GM04504 (cell line): ENCODE measurements at regions not wholly inside any gene's neighbourhood (a gene's known extent, or its start where the extent isn't known, plus 50 kb on each side); places are given as distances from the start of the nearest gene placed in this dataset.
"Not testable (repeated sequence)": the region's sequence is repeated elsewhere in the genome, so short reads cannot be mapped to it uniquely, and the experiment has no call there.

ENCODE experiments used
- DNase-seq: peaks from one replicate; pipeline ENCODE4 v3.0.0-alpha.2; 2012; ENCODE audit warnings: low read depth

DNA sequence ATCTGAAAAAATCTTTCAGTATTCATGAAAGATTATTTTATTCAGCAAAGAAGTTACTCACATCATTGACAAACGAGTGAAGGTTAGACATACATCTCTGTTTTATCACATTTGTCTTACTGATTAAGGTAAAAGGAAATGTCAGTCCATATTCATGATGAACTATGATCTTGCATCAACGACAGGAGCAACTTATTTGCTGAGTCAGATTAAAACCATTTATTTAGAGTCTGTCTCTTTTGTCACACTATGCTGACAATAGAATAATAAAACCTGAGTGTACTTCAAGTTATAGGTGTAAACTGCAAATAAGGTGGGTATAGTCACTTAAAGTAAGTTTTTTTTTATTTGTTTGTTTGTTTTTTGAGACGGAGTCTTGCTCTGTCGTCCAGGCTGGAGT is 216.5 kb upstream of the SEMA3C start:
- DNase-seq, result no peak

DNA sequence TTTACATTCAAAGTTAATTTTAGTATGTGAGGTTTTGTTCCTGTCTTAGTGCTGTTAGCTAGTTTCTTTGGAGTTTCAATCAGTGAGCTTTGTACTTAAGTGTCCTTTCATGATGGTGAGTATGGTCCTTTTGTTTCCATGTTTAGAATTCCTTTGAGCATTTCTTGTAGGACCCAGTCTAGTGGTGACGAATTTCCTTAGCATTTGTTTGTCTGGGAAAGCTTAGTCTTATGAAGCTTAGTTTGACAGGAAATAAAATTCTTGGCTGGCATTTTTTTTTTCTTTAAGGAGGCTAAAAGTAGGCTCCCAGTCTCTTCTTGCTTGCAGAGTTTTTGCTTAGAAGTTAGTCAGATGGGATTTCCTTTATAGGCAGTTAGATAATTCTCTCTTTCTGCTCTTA is 209.2 kb upstream of the SEMA3C start:
- DNase-seq, result no peak

DNA sequence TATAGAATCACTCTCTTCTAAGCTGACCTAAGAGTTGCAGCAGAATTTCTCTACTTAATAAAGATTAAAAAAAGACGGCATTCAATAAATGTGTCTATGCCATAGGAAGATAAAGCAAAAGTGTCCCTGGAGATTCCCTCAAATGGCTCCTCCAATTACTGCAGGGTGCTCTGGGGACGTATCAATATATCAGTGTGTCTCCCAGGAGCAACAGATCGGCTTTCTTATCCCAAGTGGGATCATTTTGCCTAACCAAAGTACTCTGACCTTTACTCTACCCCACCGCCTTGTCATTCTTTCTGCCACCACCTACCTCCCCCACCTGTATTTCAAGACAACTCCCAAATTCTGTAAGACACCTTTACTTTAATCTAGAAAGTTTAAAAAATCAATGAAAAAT is 202.0 kb upstream of the SEMA3C start:
- DNase-seq, result no peak

DNA sequence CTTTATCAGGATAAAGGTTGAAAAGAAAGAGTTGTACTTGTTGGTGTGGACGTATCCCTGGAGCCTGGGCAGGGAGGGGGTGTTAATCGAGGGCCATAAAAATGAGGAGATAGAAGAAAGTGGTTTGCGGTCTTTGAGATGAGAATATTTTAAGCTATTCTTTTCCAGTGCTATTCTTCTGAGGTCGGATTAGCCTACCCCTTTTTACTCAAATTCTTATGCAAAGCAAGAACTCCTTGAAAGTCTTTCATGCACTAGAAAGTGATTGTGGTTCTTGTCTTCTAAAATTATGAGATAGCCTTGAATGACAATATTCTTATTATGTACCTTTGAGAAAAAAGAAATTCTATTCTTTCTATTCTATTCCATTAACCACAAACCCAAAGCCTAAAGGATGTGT is 201.3 kb upstream of the SEMA3C start:
- DNase-seq, result no peak

DNA sequence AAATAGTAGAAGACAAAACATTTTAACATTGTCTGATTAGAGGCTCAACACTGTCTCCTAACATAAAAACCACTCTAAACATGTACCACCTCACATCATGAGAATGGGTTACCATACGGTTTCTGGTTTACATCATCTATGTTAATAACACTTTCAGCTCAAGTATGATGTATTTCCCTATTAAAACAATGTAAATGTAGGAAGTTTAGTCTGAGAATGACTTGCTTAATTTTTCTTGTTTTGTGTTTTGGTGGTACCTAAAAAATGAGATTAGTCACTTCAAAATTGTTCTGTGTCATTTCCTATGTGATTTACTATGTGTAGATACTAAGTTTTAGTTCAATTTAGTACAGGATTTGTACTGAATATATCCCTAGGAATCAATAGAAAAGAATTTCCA is 195.8 kb upstream of the SEMA3C start:
- no peak for DNase-seq

DNA sequence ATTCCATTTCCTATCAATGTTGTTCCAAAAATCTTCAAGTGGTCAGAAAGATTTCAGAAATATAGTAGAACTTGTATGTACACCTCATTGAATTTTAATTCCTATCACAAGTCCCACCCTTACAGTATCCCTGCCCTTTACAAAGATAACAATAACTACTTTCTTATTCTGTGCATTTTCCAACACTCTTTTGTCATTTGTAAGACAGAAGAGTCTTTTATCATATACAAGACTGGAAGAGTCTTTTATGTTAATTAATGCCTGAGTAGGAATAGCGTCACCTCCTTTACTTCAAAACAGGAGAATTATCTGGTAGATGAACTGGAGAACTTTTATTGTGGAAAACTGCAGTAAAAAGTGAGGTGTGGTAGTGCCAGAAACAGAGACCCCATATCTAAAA is 193.9 kb upstream of the SEMA3C start:
- no peak for DNase-seq

DNA sequence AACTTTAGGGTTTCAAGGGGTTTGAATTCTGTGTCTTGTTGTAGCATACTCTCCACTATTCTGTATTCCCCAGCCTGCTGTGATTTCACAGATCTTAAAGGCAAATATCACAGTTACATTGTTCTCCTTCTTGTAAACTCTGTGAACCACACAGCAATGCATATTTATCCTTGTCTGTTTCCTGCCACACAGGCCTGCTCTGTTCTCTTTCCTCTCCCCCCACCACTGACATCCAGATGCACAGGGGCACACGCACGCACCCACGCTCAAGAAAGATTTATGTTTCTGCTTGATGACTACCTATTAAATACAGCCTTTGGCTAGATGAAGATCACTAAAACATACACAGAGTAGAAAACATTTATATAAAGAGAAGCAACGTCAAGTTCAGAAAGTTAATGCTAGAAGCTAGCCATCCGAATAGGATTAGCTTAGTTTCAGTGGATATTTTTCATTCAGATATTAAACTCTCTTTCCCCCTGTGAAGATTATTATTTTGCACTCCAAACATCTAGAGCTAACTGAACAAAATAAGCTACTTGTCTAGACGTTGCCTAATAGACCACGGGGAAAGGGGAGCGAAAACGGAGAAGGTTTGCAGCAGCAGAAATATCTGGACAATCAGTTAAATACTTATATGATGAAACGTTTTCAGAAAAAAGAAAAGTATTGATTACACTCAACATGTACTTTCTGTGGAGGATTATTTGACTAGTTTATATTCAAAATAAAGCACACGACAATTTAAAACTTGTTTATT is 193.1 kb upstream of the SEMA3C start:
- no peak for DNase-seq

DNA sequence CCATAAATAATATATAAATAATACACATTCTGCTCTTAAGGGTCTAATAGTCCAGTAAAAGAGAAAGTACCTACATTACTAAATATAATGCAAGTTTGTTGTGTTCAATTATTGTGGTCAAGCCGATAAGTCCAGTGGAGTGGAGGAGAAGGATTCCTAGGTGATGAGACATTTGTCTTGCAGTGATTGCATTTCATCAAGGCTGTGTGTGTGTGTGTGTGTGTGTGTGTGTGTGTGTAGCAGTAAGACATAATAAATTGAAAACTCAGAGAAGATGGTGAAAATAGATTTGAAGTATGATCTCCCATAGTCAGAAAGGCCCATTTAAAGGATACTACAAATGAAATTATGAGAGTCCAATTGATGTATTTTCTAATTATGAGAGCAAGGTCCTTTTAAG is 192.5 kb upstream of the SEMA3C start:
- peak; percentile 71 for DNase-seq

DNA sequence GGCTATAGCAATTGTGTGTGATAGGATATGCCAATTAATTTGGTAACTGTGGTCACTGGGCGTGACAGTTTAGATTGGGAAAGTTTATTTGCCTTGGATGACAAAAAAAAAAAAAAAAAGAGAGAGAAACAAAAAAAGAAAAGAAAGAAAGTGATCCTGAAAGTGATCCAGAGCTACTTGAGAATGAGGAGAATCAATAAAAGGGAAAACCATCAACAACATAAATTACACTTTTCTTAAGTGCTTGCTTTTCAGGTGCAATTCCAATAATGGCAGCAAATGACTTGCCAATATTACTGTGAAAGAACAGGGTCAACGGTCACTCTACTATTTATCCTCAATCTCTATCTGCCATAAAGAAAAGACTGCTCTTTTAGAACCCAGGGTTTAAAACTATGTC is 191.8 kb upstream of the SEMA3C start:
- DNase-seq, result no peak

DNA sequence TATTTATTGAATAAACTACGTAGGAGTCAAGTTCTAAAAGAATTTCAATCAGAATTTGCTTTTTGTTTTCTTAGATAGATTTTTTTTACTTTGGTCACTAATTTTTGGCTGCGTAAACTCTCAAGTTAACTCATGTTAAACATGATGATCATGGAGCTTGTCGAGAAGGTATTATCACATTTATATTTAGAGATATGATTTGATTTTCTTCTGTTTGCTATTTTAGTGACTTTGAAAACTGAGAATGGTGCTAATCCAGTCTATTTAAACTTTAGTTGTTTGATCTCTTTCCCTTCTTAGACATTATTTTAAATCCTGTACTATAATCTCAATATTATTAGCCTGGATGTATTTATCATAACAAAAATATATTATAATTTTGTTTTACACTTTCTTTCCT is 179.4 kb upstream of the SEMA3C start:
- DNase-seq, result no peak

DNA sequence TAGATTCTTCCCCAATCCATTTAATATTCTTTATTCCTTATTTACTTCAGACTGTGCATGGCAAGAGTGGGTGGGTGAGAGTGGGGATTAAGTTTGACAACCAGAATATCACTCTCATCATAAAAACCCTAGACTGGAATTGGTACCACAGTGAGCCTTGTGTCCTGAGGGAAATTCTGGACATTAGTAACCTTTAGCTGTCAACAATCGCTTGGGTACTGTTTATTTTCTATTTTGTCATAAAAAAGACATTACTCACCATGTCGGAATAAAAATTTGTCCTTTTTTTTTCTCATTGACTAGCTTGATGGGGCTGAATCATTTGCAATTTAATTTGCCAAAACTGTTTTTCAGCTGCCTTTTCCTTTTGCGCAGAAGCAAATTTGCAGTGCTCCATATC is 176.1 kb upstream of the SEMA3C start:
- DNase-seq, result no peak

DNA sequence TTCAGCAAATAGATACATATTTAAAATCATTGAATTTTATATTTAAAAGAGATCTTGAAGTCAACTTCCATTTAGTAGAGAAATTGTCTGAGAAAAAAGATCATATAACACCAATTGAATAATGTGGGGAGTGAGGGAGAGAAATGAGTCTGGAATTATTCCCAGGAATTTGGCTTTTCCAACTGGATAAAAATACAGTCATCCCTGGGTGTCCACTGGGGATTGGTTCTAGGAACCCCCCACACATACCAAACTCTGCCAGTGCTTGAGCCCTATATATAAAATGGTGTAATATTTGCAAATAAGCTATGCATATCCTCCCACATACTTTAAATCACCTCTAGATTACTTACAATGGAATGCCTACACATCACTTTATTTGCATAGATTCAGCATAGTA is 162.8 kb upstream of the SEMA3C start:
- no peak for DNase-seq

DNA sequence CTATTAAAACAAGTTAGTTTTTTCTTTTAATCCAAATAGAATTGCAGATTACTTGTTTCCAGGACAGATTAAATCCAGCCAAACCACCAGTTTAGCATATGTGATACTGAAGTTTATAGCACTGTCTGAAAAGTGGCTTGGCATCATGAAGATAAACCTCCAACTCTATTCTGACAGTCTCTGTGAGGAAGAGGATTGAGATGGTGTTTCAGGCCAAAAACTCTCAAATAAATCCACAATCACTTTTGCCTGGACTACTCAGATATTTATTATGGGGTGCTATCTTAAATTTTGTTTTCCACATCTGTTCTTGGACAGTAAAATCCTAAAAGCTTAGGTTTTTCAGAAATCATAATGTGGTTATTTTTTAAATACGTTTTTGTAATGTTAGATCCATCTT is 161.7 kb upstream of the SEMA3C start:
- DNase-seq, result no peak

DNA sequence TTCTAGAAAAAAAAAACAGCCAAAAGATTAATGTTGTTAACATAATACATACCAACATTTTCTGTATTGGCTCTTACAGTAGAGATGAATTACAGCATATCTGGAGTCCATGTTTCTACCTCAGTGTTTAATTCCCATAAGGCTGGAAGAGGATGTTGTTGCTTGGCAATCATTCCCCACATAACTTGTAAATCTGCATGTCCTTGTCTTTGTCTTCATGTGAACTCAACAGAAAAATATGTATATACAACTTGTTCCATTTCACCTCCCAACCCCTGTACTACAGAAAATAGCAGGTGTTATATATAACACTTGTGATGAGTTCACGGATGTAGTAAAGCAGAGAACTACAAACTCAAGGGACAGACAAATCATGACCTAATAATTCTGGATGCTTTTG is 160.9 kb upstream of the SEMA3C start:
- DNase-seq, result no peak

DNA sequence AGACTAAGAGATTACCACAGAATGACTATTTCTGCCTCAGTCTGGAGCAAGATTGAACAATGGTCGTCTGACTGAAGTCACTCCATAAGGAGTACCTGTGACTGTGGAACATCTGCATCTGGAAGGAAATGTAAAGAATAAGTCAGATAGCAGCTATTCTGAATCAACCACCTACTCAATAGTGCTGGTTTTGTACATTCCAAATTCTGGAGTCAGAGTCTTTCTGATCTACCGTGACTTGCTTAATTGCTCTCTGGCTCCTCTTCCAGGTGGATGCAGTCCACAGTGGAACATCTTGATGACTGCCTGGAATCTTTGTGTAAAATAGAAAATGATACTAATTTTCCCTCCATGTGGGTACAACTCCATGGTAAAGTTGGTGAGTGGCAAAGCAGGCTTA is 156.3 kb upstream of the SEMA3C start:
- no peak for DNase-seq

DNA sequence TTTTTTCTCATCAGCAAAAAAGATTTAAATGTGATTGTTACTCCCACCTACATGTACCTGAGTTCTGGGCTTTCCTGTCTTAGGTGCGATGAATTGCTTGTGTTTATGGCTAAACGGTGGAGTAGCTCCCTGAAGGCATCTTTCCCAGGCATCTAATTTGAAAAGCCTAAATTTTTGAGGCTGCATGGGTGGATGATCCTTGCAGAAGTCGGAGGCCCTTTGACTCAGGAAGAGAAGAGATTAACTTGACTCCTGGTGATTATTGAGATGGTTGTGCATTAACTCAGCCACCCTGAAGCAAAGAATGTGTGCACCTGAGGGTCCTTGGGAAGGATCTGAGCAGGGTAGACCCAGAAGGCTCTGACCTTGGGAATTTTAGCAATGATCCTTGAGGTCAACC is 155.6 kb upstream of the SEMA3C start:
- no peak for DNase-seq

DNA sequence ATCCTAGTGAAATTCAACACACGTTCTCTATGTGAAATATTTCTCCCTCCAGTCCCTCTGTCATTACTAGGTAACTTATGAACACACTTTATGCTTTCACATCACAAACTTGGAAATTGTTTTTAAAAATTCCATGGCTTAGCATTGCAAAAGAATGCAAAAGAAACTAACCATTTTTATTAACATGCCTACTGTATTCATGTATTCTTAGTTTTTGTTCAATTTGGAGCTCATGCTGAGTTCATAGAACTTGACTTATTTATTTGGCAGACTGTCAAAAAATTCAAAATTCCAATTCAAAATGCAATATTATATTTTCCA is 155.0 kb upstream of the SEMA3C start:
- DNase-seq, result no peak

DNA sequence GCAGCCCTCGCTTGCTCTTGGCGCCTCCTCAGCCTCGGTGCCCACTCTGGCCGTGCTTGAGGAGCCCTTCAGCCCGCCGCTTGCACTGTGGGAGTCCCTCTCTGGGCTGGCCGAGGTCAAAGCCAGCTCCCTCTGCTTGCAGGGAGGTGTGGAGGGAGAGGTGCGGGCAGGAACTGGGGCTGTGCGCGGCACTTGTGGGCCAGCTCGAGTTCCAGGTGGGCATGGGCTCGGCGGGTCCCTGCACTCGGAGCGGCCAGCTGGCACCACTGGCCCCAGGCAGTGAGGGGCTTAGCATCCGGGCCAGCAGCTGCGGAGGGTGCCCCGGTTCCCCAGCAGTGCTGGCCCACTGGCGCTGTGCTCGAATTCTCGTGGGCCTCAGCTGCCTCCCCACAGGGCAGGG is 152.1 kb upstream of the SEMA3C start:
- no peak for DNase-seq

DNA sequence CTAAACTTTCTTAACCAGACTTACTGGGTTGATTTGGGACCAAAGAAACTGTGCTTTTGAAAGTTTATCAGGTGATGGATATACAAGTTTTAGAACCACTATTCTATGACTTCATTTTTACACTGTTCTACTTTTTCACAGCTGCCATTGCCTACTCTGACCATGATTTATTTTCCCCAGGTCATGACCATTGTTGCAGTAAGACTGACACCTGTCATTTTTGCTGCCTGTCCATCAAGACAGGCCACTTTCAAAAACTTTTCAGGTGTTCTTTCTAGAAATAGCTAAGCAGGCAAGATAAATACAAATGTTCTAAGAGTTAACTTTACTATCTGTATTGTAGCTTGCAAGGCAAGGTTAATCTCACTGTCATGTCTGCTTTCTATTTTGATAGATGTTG is 147.9 kb upstream of the SEMA3C start:
- DNase-seq, result no peak

DNA sequence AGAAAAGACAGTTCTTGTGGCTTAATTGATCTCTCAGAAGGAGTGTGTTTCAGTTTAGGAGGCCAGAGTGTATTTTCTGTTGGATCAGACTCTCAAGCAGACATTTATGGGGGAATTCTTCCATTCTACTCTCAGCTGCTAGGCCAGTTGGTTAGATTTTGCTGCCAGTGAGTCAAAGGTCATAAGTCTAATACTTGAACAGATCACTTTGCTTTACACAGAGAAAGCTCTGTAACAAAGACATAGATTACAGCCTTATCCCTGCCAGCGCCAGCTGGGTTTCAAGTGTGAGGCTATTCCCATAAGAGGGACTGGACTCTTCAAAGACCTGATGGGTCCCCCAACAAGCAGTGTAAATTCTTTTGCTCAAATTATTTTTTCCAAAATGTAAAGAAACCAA is 145.6 kb upstream of the SEMA3C start:
- no peak for DNase-seq

DNA sequence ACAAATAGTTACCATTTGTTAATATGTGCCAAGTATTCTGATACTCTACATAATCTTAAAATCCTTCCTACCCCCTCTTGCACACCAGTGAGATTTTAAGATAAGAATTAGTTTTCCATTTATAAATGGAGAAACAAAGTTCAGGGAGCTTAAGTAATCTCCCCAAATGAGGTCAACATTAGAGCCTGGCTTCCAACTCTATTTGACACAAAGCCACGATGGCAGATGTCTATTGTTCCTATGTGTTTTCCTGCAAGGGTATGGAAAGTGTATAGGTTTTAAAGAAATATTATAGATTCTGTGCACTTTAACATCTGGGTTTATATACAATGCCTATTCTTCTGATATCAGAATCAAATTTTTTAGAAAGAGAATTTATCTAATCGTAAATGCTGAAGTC is 143.9 kb upstream of the SEMA3C start:
- no peak for DNase-seq

DNA sequence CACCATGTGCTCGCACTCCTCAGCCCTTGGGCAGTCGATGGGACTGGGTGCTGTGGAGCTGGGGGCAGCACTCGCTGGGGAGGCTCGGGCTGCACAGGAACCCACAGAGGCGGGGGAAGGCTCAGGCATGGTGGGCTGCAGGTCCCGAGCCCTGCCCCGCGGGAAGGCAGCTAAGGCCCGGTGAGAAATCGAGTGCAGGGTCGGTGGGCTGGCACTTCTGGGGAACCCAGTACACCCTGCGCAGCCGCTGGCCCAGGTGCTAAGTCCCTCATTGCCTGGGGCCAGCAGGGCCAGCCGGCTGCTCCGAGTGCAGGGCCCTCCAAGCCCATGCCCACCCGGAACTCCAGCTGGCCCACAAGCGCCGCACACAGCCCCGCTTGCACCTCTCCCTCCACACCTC is 138.6 kb upstream of the SEMA3C start:
- DNase-seq, result not testable (repeated sequence)

DNA sequence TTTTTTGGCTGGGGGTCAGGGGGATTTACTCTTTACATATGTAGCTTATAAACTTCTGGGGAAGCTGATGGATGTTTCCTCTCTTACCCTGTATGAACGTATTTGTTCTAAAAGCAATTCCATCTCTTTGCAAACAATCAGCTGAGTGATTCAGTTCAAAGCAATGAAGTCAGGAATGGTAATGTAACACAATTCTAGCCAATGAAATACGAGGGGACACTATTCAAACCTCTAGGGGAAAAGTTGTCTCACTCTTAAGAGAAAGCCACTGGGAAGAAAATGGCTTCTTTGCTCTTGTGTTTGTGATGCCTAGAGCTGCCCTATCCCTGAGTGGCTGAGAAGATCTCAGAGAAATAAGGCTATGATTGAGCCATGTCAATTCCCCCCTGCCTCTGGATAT is 134.8 kb upstream of the SEMA3C start:
- DNase-seq, result no peak

DNA sequence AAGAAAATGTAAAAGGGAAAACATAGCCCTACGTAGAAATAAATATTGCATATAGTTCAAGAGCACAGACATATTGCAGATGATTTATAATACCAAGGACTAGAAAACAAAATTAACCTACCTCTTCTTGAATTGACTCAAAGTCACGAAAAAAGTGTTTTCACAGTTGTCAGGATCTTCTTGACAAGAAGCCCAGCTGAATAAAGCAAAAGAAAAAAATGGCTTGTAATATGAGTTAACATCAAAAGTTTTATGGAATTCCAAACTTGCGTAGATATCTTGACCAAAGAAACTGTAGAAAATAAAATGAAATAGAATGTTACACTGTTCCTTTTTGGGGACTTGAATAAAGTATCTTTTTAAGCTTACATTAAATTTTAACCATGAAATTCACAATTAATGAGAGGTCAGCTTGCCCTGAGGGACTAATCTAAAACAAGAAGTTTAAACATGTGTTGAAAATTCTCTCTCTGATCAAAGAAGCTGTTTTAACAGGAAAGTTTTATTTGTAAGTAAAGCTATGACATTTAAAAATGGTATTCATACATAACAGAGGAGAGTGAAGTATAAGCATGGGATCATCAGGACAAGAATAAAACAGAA is 133.1 kb upstream of the SEMA3C start:
- no peak for DNase-seq
